NCI-H1436 treated with DMSO at 0.1 percent for 48 hours (cell line): ENCODE measurements at regions not wholly inside any gene's neighbourhood (a gene's known extent, or its start where the extent isn't known, plus 50 kb on each side); places are given as distances from the start of the nearest gene placed in this dataset.
"Not testable (repeated sequence)": the region's sequence is repeated elsewhere in the genome, so short reads cannot be mapped to it uniquely, and the experiment has no call there.

Experiments
- DNase-seq: peaks from one replicate; lab custom pipeline; 2025; lab: John Stamatoyannopoulos, UW

- no peak for DNase-seq
Observed at GRCh38 chr14:53742233-53742620, 214.4 kb downstream of the BMP4 start.

GRCh38 chr14:53741479-53742232 is 215.0 kb downstream of the BMP4 start:
- DNase-seq: no peak

GRCh38 chr14:53740570-53740969 is 216.1 kb downstream of the BMP4 start:
- DNase-seq: no peak

- DNase-seq: no peak
Observed at GRCh38 chr14:53735916-53736315, 220.7 kb downstream of the BMP4 start.

GRCh38 chr14:53723221-53723620 is 233.4 kb downstream of the BMP4 start:
- no peak for DNase-seq

GRCh38 chr14:53719536-53719935 is 237.1 kb downstream of the BMP4 start:
- no peak for DNase-seq

GRCh38 chr14:53716578-53716977 is 240.0 kb downstream of the BMP4 start:
- DNase-seq: no peak

- DNase-seq: no peak
Observed at GRCh38 chr14:53715193-53715721, 241.4 kb downstream of the BMP4 start.

- DNase-seq: no peak
Observed at GRCh38 chr14:53714495-53715192, 242.0 kb downstream of the BMP4 start.

GRCh38 chr14:53712901-53713300 is 243.7 kb downstream of the BMP4 start:
- not testable (repeated sequence) for DNase-seq

GRCh38 chr14:53711205-53711604 is 245.4 kb downstream of the BMP4 start:
- DNase-seq: no peak

GRCh38 chr14:53710615-53711014 is 246.0 kb downstream of the BMP4 start:
- DNase-seq: no peak

- no peak for DNase-seq
Observed at GRCh38 chr14:53709381-53709780, 247.2 kb downstream of the BMP4 start.

- no peak for DNase-seq
Observed at GRCh38 chr14:53703457-53703856, 253.2 kb downstream of the BMP4 start.

- DNase-seq: no peak
Observed at GRCh38 chr14:53701108-53701875, 255.3 kb downstream of the BMP4 start.

- DNase-seq: no peak
Observed at GRCh38 chr14:53696217-53696965, 260.2 kb downstream of the BMP4 start.

GRCh38 chr14:53695692-53696214 is 260.9 kb downstream of the BMP4 start:
- no peak for DNase-seq

GRCh38 chr14:53692885-53693284 is 263.7 kb downstream of the BMP4 start:
- no peak for DNase-seq

GRCh38 chr14:53692451-53692850 is 264.2 kb downstream of the BMP4 start:
- DNase-seq: no peak

GRCh38 chr14:53683229-53683628 is 273.4 kb downstream of the BMP4 start:
- no peak for DNase-seq

GRCh38 chr14:53672526-53672925 is 284.1 kb downstream of the BMP4 start:
- DNase-seq: no peak

GRCh38 chr14:53670701-53671100 is 285.9 kb downstream of the BMP4 start:
- DNase-seq: no peak
